ENCODE measurements at regions not wholly inside any gene's neighbourhood (a gene's known extent, or its start where the extent isn't known, plus 50 kb on each side); places are given as distances from the start of the nearest gene placed in this dataset.

- Histone ChIP-seq H4K20me1 (ENCODE audit: insufficient read depth) (no peaks in the 10 kb centered on the region), H3F3A (ENCODE audit: insufficient read depth) (no peaks in the 10 kb centered on the region), H3K4me3 (no peak overlapping the region), H3K79me2 (ENCODE audit: insufficient read depth) (no peaks in the 10 kb centered on the region), H3K36me3 (ENCODE audit: low read depth) (no peaks in the 10 kb centered on the region), H3K9me2 (ENCODE audit: insufficient read depth) (no peaks in the 10 kb centered on the region), H3K4me2 (ENCODE audit: unreplicated experiment) (no peak overlapping the region), H2AFZ (no peak overlapping the region), H3K4me1 (ENCODE audit: insufficient read depth) (no peaks in the 10 kb centered on the region), H3K9me3 (ENCODE audit: low read depth) (no peaks in the 10 kb centered on the region), H3K9ac (no peak overlapping the region), H3K27ac (no peak overlapping the region), H3K27me3 (replicated peaks; ENCODE audit: insufficient read depth) (no peaks in the 10 kb centered on the region)
- TF ChIP-seq EZH2 (IDR thresholded peaks at IDR 0.05; ENCODE audit: insufficient read depth, poor library complexity, severe bottlenecking) (no peak), EZH2phosphoT487 (IDR thresholded peaks at IDR 0.05; ENCODE audit: insufficient read depth, low read depth) (no peak)
- no peak for DNase-seq
- in situ Hi-C loops (cut with MboI): no loop called here
- WGBS, 2 experiments (ENCODE audit: low coverage in 1 of 2, low lambda C conversion rate in 2 of 2, missing lambda C conversion rate in 2 of 2): 12 to 21% methylated on average over 2 of the region's 2 CpGs
Observed at GRCh38 chr1:213921311-213921710, 66.5 kb upstream of the PROX1 start.

- in situ Hi-C loops (cut with MboI): no loop called here
- Histone ChIP-seq H3K4me2 (ENCODE audit: unreplicated experiment) (no peak overlapping the region), H3K9me2 (ENCODE audit: insufficient read depth) (no peaks in the 10 kb centered on the region), H3K36me3 (ENCODE audit: low read depth) (no peaks in the 10 kb centered on the region), H3K27me3 (replicated peaks; ENCODE audit: insufficient read depth) (no peaks in the 10 kb centered on the region), H3K79me2 (ENCODE audit: insufficient read depth) (no peaks in the 10 kb centered on the region), H3K9ac (no peak overlapping the region), H2AFZ (no peak overlapping the region), H3K9me3 (ENCODE audit: low read depth) (no peaks in the 10 kb centered on the region), H4K20me1 (ENCODE audit: insufficient read depth) (no peaks in the 10 kb centered on the region), H3K27ac (no peak overlapping the region), H3K4me1 (ENCODE audit: insufficient read depth) (no peaks in the 10 kb centered on the region), H3F3A (ENCODE audit: insufficient read depth) (no peaks in the 10 kb centered on the region), H3K4me3 (no peak overlapping the region)
- TF ChIP-seq EZH2 (IDR thresholded peaks at IDR 0.05; ENCODE audit: insufficient read depth, poor library complexity, severe bottlenecking) (no peak), EZH2phosphoT487 (IDR thresholded peaks at IDR 0.05; ENCODE audit: insufficient read depth, low read depth) (no peak)
- 15 to 22% methylated on average over 5 of the region's 5 CpGs for WGBS, 2 experiments (ENCODE audit: low coverage in 1 of 2, low lambda C conversion rate in 2 of 2, missing lambda C conversion rate in 2 of 2)
- no peak for DNase-seq
Observed at GRCh38 chr1:213921712-213922111, 66.1 kb upstream of the PROX1 start.

- WGBS, 2 experiments (ENCODE audit: low coverage in 1 of 2, low lambda C conversion rate in 2 of 2, missing lambda C conversion rate in 2 of 2): 15 to 19% methylated on average over 6 of the region's 6 CpGs
- H3K79me2 ChIP-seq (ENCODE audit: insufficient read depth): no peaks in the 10 kb centered on the region
- no peak overlapping the region for H2AFZ ChIP-seq
- no peaks in the 10 kb centered on the region for H3F3A ChIP-seq (ENCODE audit: insufficient read depth)
- no peaks in the 10 kb centered on the region for H3K9me3 ChIP-seq (ENCODE audit: low read depth)
- H3K4me2 ChIP-seq (ENCODE audit: unreplicated experiment): no peak overlapping the region
- no peaks in the 10 kb centered on the region for H4K20me1 ChIP-seq (ENCODE audit: insufficient read depth)
- no peaks in the 10 kb centered on the region for H3K36me3 ChIP-seq (ENCODE audit: low read depth)
- H3K27ac ChIP-seq: no peak overlapping the region
- in situ Hi-C loops (cut with MboI): no loop called here
- DNase-seq: no peak
- no peaks in the 10 kb centered on the region for H3K27me3 ChIP-seq (replicated peaks; ENCODE audit: insufficient read depth)
- TF ChIP-seq EZH2 (IDR thresholded peaks at IDR 0.05; ENCODE audit: insufficient read depth, poor library complexity, severe bottlenecking) (no peak), EZH2phosphoT487 (IDR thresholded peaks at IDR 0.05; ENCODE audit: insufficient read depth, low read depth) (no peak)
- no peak overlapping the region for H3K9ac ChIP-seq
- no peak overlapping the region for H3K4me3 ChIP-seq
- H3K4me1 ChIP-seq (ENCODE audit: insufficient read depth): no peaks in the 10 kb centered on the region
- H3K9me2 ChIP-seq (ENCODE audit: insufficient read depth): no peaks in the 10 kb centered on the region
Observed at GRCh38 chr1:213925531-213926182, 62.1 kb upstream of the PROX1 start.

- H3K4me1 ChIP-seq (ENCODE audit: insufficient read depth): no peaks in the 10 kb centered on the region
- 21 to 30% methylated on average over 6 of the region's 6 CpGs for WGBS, 2 experiments (ENCODE audit: low coverage in 1 of 2, low lambda C conversion rate in 2 of 2, missing lambda C conversion rate in 2 of 2)
- DNase-seq: no peak
- H3K36me3 ChIP-seq (ENCODE audit: low read depth): no peaks in the 10 kb centered on the region
- H4K20me1 ChIP-seq (ENCODE audit: insufficient read depth): no peaks in the 10 kb centered on the region
- in situ Hi-C loops (cut with MboI): no loop called here
- no peak overlapping the region for H3K4me2 ChIP-seq (ENCODE audit: unreplicated experiment)
- H3K27me3 ChIP-seq (replicated peaks; ENCODE audit: insufficient read depth): no peaks in the 10 kb centered on the region
- no peak overlapping the region for H2AFZ ChIP-seq
- H3K27ac ChIP-seq: no peak overlapping the region
- H3K9ac ChIP-seq: no peak overlapping the region
- H3K4me3 ChIP-seq: no peak overlapping the region
- H3K9me3 ChIP-seq (ENCODE audit: low read depth): no peaks in the 10 kb centered on the region
- no peaks in the 10 kb centered on the region for H3K9me2 ChIP-seq (ENCODE audit: insufficient read depth)
- H3K79me2 ChIP-seq (ENCODE audit: insufficient read depth): no peaks in the 10 kb centered on the region
- no peaks in the 10 kb centered on the region for H3F3A ChIP-seq (ENCODE audit: insufficient read depth)
- TF ChIP-seq EZH2phosphoT487 (IDR thresholded peaks at IDR 0.05; ENCODE audit: insufficient read depth, low read depth): no peak
- no peak for TF ChIP-seq EZH2 (IDR thresholded peaks at IDR 0.05; ENCODE audit: insufficient read depth, poor library complexity, severe bottlenecking)
Observed at GRCh38 chr1:213927846-213928245, 59.9 kb upstream of the PROX1 start.

- Histone ChIP-seq H3K36me3 (ENCODE audit: low read depth) (no peaks in the 10 kb centered on the region), H3K4me3 (no peak overlapping the region), H3K9me2 (ENCODE audit: insufficient read depth) (no peaks in the 10 kb centered on the region), H3K27ac (no peak overlapping the region), H3F3A (ENCODE audit: insufficient read depth) (no peaks in the 10 kb centered on the region), H3K79me2 (ENCODE audit: insufficient read depth) (no peaks in the 10 kb centered on the region), H3K4me2 (ENCODE audit: unreplicated experiment) (no peak overlapping the region), H4K20me1 (ENCODE audit: insufficient read depth) (no peaks in the 10 kb centered on the region), H3K4me1 (ENCODE audit: insufficient read depth) (no peaks in the 10 kb centered on the region), H3K27me3 (replicated peaks; ENCODE audit: insufficient read depth) (no peaks in the 10 kb centered on the region), H3K9me3 (ENCODE audit: low read depth) (no peaks in the 10 kb centered on the region), H3K9ac (no peak overlapping the region), H2AFZ (no peak overlapping the region)
- in situ Hi-C loops (cut with MboI): no loop called here
- no peak for DNase-seq
- no peak for TF ChIP-seq EZH2phosphoT487 (IDR thresholded peaks at IDR 0.05; ENCODE audit: insufficient read depth, low read depth)
- no peak for TF ChIP-seq EZH2 (IDR thresholded peaks at IDR 0.05; ENCODE audit: insufficient read depth, poor library complexity, severe bottlenecking)
Observed at GRCh38 chr1:213929398-213929797, 58.4 kb upstream of the PROX1 start.

All from GM23248 (cell line).